GM12878 (cell line): ENCODE measurements at regions not wholly inside any gene's neighbourhood (a gene's known extent, or its start where the extent isn't known, plus 50 kb on each side); places are given as distances from the start of the nearest gene placed in this dataset.

Experiments
- ATAC-seq: fragments of 200-7000 bp; cut with Tn5 transposase; 3 replicates; pipeline ENCODE4 v1.9.1; 2020; ENCODE audit warnings: mild to moderate bottlenecking, moderate library complexity
- BruUV-seq: library from RNA; stranded (reverse); fragments of 400-500 nt; replicated peaks from 2 replicates; lab custom pipeline; 2021; lab: Mats Ljungman, UMichigan
- CTCF ChIA-PET: fragments of 300-600 bp; sonication (Branson Sonifier 250); formaldehyde crosslinking; extraction: SDS; loops from one replicate; lab custom pipeline; 2021; ENCODE audit warnings: inconsistent platforms; lab: Yijun Ruan, JAX
- POLR2A ChIA-PET: fragments of 350-600 bp; formaldehyde crosslinking; extraction: SDS; loops from one replicate; lab custom pipeline; 2021; ENCODE audit warnings: inconsistent platforms; lab: Charles Lee
- RAD21 ChIA-PET: fragments of 300-600 bp; sonication (Branson Sonifier 250); formaldehyde crosslinking; loops from one replicate; lab custom pipeline; 2023; ENCODE audit warnings: antibody characterized with exemption; ENCODE audit not compliant: unreplicated experiment; lab: Charles Lee
- SMC1A ChIA-PET: fragments of 300-600 bp; sonication (Branson Sonifier 250); formaldehyde crosslinking; loops from one replicate; lab custom pipeline; 2023; ENCODE audit not compliant: unreplicated experiment, uncharacterized antibody; lab: Charles Lee
- DNase-seq: peaks from one replicate; pipeline ENCODE4 v3.0.0-alpha.2; 2011; ENCODE audit warnings: low read depth, low spot score
- FAIRE-seq: peaks from 3 replicates; lab custom pipeline; 2011; peaks lifted over from hg19 to GRCh38; lab: Jason Lieb, UNC
- H2AFZ ChIP-seq: 2 replicates; pipeline ENCODE4 v1.6.0; 2011; ENCODE audit warnings: low read depth, low read length, control low read depth; ENCODE audit not compliant: control insufficient read depth
- H3K27ac ChIP-seq: 2 replicates; pipeline ENCODE4 v1.5.1; 2011; ENCODE audit warnings: control low read depth; ENCODE audit not compliant: control insufficient read depth, insufficient read depth
- H3K27me3 ChIP-seq, 2 experiments: replicated peaks in 1 of 2; 2 replicates each; pipeline versions ENCODE4 v1.6.0 to v1.6.1; 2011; ENCODE audit warnings: low read length in 1 of 2; ENCODE audit not compliant: control insufficient read depth in 2 of 2, insufficient read depth in 2 of 2
- H3K36me3 ChIP-seq, 2 experiments: 2 replicates each; pipeline ENCODE4 v1.5.1; 2011; ENCODE audit warnings: low read length in 1 of 2; ENCODE audit not compliant: control insufficient read depth in 2 of 2, insufficient read depth in 2 of 2
- H3K4me1 ChIP-seq: 2 replicates; pipeline ENCODE4 v1.6.1; 2011; ENCODE audit warnings: mild to moderate bottlenecking, low read length, moderate library complexity, mixed read lengths; ENCODE audit not compliant: control insufficient read depth, insufficient read depth
- H3K4me2 ChIP-seq: 2 replicates; pipeline ENCODE4 v1.6.0; 2011; ENCODE audit warnings: control low read depth; ENCODE audit not compliant: control insufficient read depth, insufficient read depth
- H3K4me3 ChIP-seq: fragments of 200-600 bp; sonication (generic); 2 replicates; pipeline ENCODE4 v1.5.1; 2016
- H3K79me2 ChIP-seq: 2 replicates; pipeline ENCODE4 v1.6.0; 2011; ENCODE audit warnings: low read length; ENCODE audit not compliant: control insufficient read depth, insufficient read depth
- H3K9ac ChIP-seq: 2 replicates; pipeline ENCODE4 v1.8.0; 2011; ENCODE audit warnings: low read length, control low read depth, mixed read lengths; ENCODE audit not compliant: control insufficient read depth, insufficient read depth
- H3K9me3 ChIP-seq: replicated peaks from 3 replicates; pipeline ENCODE4 v1.5.1; 2011; ENCODE audit warnings: mild to moderate bottlenecking, low read length; ENCODE audit not compliant: control insufficient read depth, insufficient read depth
- H4K20me1 ChIP-seq: 2 replicates; pipeline ENCODE4 v1.6.0; 2011; ENCODE audit not compliant: control insufficient read depth, insufficient read depth
- CHD2 ChIP-seq: IDR thresholded peaks from 2 replicates; pipeline ENCODE4 v1.6.1; 2011; ENCODE audit warnings: low read depth, low read length, improper control_type of control experiment, borderline replicate concordance
- MEF2A ChIP-seq: IDR thresholded peaks from 2 replicates; pipeline ENCODE4 v1.6.1; 2011; ENCODE audit warnings: low read depth, mild to moderate bottlenecking, low read length, moderate library complexity; ENCODE audit not compliant: insufficient read depth
- NFXL1 ChIP-seq: fragments of 450-650 bp; IDR thresholded peaks from 2 replicates; pipeline ENCODE4 v1.6.1; 2017; ENCODE audit warnings: antibody characterized with exemption, mild to moderate bottlenecking, borderline replicate concordance
- SPI1 ChIP-seq: IDR thresholded peaks from 2 replicates; pipeline ENCODE4 v1.6.1; 2011; ENCODE audit warnings: low read depth, mild to moderate bottlenecking, low read length, moderate library complexity, borderline replicate concordance; ENCODE audit not compliant: insufficient read depth
- STAT1 ChIP-seq: fragments of 450-650 bp; conservative IDR thresholded peaks from 2 replicates; pipeline ENCODE4 v1.6.1; 2014; ENCODE audit warnings: antibody characterized with exemption, mild to moderate bottlenecking
- WRNIP1 ChIP-seq: IDR thresholded peaks from 2 replicates; pipeline ENCODE4 v1.6.1; 2011; ENCODE audit warnings: low read depth, low read length, improper control_type of control experiment, borderline replicate concordance
- YBX1 ChIP-seq: fragments of 450-650 bp; IDR thresholded peaks from 2 replicates; pipeline ENCODE4 v1.6.1; 2016; ENCODE audit warnings: antibody characterized with exemption
- WGBS: methylation state at CpG from one replicate; pipeline ENCODE4 v1.1.6; 2016; ENCODE audit warnings: low lambda C conversion rate; ENCODE audit not compliant: insufficient replicate concordance, insufficient coverage; ENCODE audit errors: missing lambda C conversion rate; 5-methylcytosine and 5-hydroxymethylcytosine counted together
- in situ Hi-C: fragments of 300-500 bp; cut with MboI; formaldehyde crosslinking; loops from 9 replicates; pipeline ENCODE4 v1.14.3; 2018; ENCODE audit warnings: mixed read lengths
- intact Hi-C: fragments of 100-400 bp; cut with micrococcal nuclease; formaldehyde crosslinking; loops from one replicate; pipeline ENCODE4 v1.14.2; 2022; ENCODE audit not compliant: unreplicated experiment
- TF ChIP-seq, protein P1 (sequence below): IDR thresholded peaks from 2 replicates; pipeline ENCODE4 v1.6.1; 2011; ENCODE audit warnings: borderline replicate concordance, low read depth, mild to moderate bottlenecking, moderate library complexity, low read length; ENCODE audit not compliant: insufficient read depth, poor library complexity, severe bottlenecking
- TF ChIP-seq, protein P2 (sequence below): fragments of 450-650 bp; IDR thresholded peaks from 2 replicates; pipeline ENCODE4 v1.6.1; 2017; ENCODE audit warnings: mild to moderate bottlenecking, moderate library complexity
- TF ChIP-seq, protein P3 (sequence below): IDR thresholded peaks from 2 replicates; pipeline ENCODE4 v1.6.1; 2011; ENCODE audit warnings: low read depth, mild to moderate bottlenecking, low read length, moderate library complexity, borderline replicate concordance; ENCODE audit errors: extremely low read depth

DNA sequence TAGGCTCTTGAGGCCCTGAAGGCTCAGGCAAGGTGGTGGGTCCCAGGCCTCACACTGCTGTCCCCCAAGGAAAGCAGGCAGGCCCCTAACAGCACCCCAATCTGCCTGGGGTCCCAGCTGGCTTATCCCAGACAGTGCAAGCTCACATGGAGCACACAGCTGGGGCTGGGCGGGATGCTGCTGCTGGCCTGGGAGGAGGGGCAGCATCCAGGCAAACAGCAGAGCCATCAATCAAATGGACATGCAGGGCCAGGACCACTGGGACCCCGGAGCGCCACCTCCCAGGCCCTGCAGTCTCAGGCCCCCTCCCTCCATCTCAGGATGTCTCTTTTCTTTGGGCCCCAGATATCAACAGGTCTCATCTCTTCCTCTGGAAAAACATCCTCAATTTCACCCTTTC is 140.3 kb downstream of the BRD1 start (continued):
- TF ChIP-seq STAT1 (no peak), CHD2 (no peak), SPI1 (no peak)
- TF ChIP-seq, protein P1, sequence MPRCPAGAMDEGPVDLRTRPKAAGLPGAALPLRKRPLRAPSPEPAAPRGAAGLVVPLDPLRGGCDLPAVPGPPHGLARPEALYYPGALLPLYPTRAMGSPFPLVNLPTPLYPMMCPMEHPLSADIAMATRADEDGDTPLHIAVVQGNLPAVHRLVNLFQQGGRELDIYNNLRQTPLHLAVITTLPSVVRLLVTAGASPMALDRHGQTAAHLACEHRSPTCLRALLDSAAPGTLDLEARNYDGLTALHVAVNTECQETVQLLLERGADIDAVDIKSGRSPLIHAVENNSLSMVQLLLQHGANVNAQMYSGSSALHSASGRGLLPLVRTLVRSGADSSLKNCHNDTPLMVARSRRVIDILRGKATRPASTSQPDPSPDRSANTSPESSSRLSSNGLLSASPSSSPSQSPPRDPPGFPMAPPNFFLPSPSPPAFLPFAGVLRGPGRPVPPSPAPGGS: no peak

DNA sequence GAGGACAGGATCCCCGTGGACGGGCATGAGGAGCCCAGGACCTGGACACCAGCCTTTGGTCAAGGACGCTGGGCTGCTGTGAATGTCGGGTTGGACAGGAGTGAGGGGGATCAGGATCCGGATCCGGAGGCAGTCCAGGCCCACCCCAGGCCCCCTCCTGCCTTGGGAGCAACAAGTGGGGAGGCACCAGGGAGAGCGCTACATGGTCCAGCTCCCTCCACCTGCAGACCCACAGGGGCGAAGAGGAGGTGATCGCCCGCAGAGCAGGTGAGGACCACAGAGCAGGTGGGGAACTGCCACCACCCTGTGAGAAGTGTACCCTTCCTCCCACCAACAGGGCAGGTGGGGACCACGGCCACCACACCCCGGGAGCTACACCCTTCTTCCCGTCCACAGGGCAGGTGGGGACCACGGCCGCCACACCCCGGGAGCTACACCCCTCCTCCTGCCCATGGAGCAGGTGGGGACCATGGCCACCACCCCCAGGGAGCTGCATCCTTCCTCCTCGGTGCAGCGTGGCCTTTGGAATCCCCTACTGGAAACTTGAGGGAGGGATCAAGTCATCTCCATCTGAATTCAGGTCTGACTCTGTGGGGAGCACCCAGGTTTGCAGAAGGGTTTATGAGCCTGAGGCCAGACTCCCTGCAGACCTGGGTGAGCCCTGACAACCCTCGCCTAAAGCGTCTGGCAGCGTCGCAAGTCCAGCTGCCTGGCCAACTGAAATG is 141.0 kb downstream of the BRD1 start:
- FAIRE-seq (no peak), DNase-seq (no peak), ATAC-seq (no peak)
- CTCF ChIA-PET: no interaction called here
- Histone ChIP-seq H3K79me2 (no peaks in the 10 kb centered on the region), H3K36me3 (no peaks in the 10 kb centered on the region), H3K4me1 (no peaks in the 10 kb centered on the region), H3K9me3 (no peaks in the 10 kb centered on the region; the same call in 2 of the 3 replicates)
- BruUV-seq: no TSS peak
- RAD21 ChIA-PET: no interaction called here
- intact Hi-C loops: no loop called here
- TF ChIP-seq WRNIP1 (no peak), NFXL1 (no peak), YBX1 (no peak), MEF2A (no peak)
- TF ChIP-seq, protein P2, sequence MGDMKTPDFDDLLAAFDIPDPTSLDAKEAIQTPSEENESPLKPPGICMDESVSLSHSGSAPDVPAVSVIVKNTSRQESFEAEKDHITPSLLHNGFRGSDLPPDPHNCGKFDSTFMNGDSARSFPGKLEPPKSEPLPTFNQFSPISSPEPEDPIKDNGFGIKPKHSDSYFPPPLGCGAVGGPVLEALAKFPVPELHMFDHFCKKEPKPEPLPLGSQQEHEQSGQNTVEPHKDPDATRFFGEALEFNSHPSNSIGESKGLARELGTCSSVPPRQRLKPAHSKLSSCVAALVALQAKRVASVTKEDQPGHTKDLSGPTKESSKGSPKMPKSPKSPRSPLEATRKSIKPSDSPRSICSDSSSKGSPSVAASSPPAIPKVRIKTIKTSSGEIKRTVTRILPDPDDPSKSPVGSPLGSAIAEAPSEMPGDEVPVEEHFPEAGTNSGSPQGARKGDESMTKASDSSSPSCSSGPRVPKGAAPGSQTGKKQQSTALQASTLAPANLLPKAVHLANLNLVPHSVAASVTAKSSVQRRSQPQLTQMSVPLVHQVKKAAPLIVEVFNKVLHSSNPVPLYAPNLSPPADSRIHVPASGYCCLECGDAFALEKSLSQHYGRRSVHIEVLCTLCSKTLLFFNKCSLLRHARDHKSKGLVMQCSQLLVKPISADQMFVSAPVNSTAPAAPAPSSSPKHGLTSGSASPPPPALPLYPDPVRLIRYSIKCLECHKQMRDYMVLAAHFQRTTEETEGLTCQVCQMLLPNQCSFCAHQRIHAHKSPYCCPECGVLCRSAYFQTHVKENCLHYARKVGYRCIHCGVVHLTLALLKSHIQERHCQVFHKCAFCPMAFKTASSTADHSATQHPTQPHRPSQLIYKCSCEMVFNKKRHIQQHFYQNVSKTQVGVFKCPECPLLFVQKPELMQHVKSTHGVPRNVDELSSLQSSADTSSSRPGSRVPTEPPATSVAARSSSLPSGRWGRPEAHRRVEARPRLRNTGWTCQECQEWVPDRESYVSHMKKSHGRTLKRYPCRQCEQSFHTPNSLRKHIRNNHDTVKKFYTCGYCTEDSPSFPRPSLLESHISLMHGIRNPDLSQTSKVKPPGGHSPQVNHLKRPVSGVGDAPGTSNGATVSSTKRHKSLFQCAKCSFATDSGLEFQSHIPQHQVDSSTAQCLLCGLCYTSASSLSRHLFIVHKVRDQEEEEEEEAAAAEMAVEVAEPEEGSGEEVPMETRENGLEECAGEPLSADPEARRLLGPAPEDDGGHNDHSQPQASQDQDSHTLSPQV: no peak
- TF ChIP-seq, protein P3, sequence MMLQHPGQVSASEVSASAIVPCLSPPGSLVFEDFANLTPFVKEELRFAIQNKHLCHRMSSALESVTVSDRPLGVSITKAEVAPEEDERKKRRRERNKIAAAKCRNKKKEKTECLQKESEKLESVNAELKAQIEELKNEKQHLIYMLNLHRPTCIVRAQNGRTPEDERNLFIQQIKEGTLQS: no peak
- TF ChIP-seq, all 136 proteins: peak for 0
- H3K27me3 ChIP-seq: no peaks in the 10 kb centered on the region; a peak in 1 of 4 replicates
- no peaks in the 10 kb centered on the region for H4K20me1 ChIP-seq
- no peak overlapping the region for H3K9ac ChIP-seq
- H3K27ac ChIP-seq: no peak overlapping the region
- 68% methylated on average over 21 of the region's 22 CpGs for WGBS
- no peak overlapping the region for H2AFZ ChIP-seq
- SMC1A ChIA-PET: no interaction called here
- POLR2A ChIA-PET: no interaction called here
- H3K4me3 ChIP-seq: no peak overlapping the region
- H3K4me2 ChIP-seq: no peak overlapping the region
- in situ Hi-C loops: no loop called here
